ENCODE measurements at regions not wholly inside any gene's neighbourhood (a gene's known extent, or its start where the extent isn't known, plus 50 kb on each side); places are given as distances from the start of the nearest gene placed in this dataset.
A peak's percentile ranks its signal among the peaks of the same experiment; 100 is the strongest.

DNA sequence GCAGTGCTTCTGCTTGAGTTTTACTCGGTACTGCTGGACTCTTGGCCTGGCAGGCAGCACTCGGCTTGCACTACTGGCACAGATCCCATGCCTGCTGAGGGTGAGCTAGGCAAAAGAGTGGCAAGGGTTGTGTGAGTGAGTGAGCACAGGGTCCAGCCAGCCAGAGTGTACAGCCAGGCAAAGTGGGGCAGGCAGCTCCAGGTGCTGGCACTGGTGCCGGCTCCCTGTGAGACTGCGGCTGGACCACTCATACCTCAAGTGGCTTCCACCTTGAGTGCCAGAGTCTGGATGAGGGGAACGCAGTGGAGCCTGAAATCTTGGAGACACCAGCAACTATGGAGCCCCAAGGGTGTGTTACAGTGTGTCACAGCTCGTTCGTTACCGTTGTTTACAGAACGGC lies 1451.9 kb upstream of the AGA start:
- DNase-seq (ENCODE audit: low spot score) = no peak
- no peak overlapping the region for H3K4me3 ChIP-seq (ENCODE audit: low read length in 2 of 2)
- peak overlapping the region; percentile 76 for H3K18ac ChIP-seq (ENCODE audit: low read length)
- no peak overlapping the region for H3K27ac ChIP-seq (replicated peaks; ENCODE audit: low read length)
- no peak overlapping the region for H3K14ac ChIP-seq (ENCODE audit: low read length)
- H3K79me1 ChIP-seq (ENCODE audit: low read depth, low read length) = peaks cover 2% of the 10 kb centered on the region
- H2AFZ ChIP-seq (ENCODE audit: low read length) = no peak overlapping the region
- peak overlapping the region; percentile 80 for H3K23ac ChIP-seq (ENCODE audit: low read depth, low read length, poor library complexity)
- H2BK15ac ChIP-seq (ENCODE audit: low read length) = peak overlapping the region; percentile 9
- H2BK12ac ChIP-seq (ENCODE audit: low read length) = peak overlapping the region; percentile 58
- H3K9ac ChIP-seq (ENCODE audit: low read depth, low read length, poor library complexity) = no peak overlapping the region
- H3K4me2 ChIP-seq (ENCODE audit: insufficient read depth, low read length, poor library complexity, severe bottlenecking) = no peak overlapping the region
- H2AK5ac ChIP-seq (ENCODE audit: low read depth, low read length) = peak overlapping the region; percentile 75
- H3K4me1 ChIP-seq (ENCODE audit: control insufficient read depth in 2 of 2, insufficient read depth in 1 of 2, low read depth in 1 of 2, low read length in 2 of 2) = no peaks in the 10 kb centered on the region
- H2BK120ac ChIP-seq (ENCODE audit: low read depth, low read length) = no peak overlapping the region
- peak overlapping the region; percentile 24 for H2BK5ac ChIP-seq (ENCODE audit: low read length)
- peaks cover 0 to 2% of the 10 kb centered on the region in 2 donors for H3K9me3 ChIP-seq (replicated peaks in 1 of 2; ENCODE audit: control insufficient read depth in 2 of 2, insufficient read depth in 1 of 2, low read depth in 1 of 2, low read length in 2 of 2)
- no peak overlapping the region for H4K8ac ChIP-seq (ENCODE audit: low read depth, low read length)
- H4K91ac ChIP-seq (ENCODE audit: low read depth, low read length, poor library complexity) = no peak overlapping the region
- H3K4ac ChIP-seq (ENCODE audit: low read length) = no peak overlapping the region
- WGBS, 2 donors (ENCODE audit: extremely low coverage in 2 of 2, insufficient read length in 2 of 2, insufficient replicate concordance in 1 of 2) = no CpG with 5 or more reads among the region's 9 CpGs
- no peaks in the 10 kb centered on the region for H3K36me3 ChIP-seq (replicated peaks in 1 of 2; ENCODE audit: control insufficient read depth in 2 of 2, insufficient read depth in 2 of 2, low read length in 2 of 2)
- no peaks in the 10 kb centered on the region for H3K27me3 ChIP-seq (ENCODE audit: control insufficient read depth in 3 of 3, insufficient read depth in 3 of 3, low read depth in 1 of 3, low read length in 3 of 3)

DNA sequence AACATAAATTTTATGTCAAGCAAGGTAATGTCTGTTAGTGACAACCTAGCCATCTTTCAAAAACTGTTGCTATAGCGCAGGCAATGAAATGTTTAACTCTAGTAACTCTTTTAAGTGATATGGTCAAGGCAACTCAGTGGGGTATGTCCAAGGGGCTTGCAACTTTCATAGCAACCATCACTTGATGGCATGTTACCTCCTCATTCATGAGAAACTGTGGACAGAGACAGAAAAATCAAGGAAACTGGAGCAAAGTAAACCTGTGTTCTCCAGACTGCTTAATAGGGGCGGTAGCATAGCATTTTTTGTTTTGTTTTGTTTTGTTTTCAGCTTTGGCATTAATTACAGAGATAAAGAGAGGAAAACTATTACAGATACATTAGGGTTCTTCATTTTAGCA lies 1456.8 kb upstream of the AGA start:
- H3K9me3 ChIP-seq (replicated peaks in 1 of 2; ENCODE audit: control insufficient read depth in 2 of 2, insufficient read depth in 1 of 2, low read depth in 1 of 2, low read length in 2 of 2) = peaks cover 0 to under 1% of the 10 kb centered on the region in 2 donors
- WGBS, 2 donors (ENCODE audit: extremely low coverage in 2 of 2, insufficient read length in 2 of 2, insufficient replicate concordance in 1 of 2) = no CpG with 5 or more reads among the region's 2 CpGs
- no peaks in the 10 kb centered on the region for H3K27me3 ChIP-seq (ENCODE audit: control insufficient read depth in 3 of 3, insufficient read depth in 3 of 3, low read depth in 1 of 3, low read length in 3 of 3)
- no peak overlapping the region for H4K91ac ChIP-seq (ENCODE audit: low read depth, low read length, poor library complexity)
- no peak overlapping the region for H3K18ac ChIP-seq (ENCODE audit: low read length)
- H3K27ac ChIP-seq (replicated peaks; ENCODE audit: low read length) = no peak overlapping the region
- no peaks in the 10 kb centered on the region for H3K36me3 ChIP-seq (replicated peaks in 1 of 2; ENCODE audit: control insufficient read depth in 2 of 2, insufficient read depth in 2 of 2, low read length in 2 of 2)
- H3K4ac ChIP-seq (ENCODE audit: low read length) = no peak overlapping the region
- H2BK12ac ChIP-seq (ENCODE audit: low read length) = no peak overlapping the region
- H4K8ac ChIP-seq (ENCODE audit: low read depth, low read length) = no peak overlapping the region
- H3K4me1 ChIP-seq (ENCODE audit: control insufficient read depth in 2 of 2, insufficient read depth in 1 of 2, low read depth in 1 of 2, low read length in 2 of 2) = no peaks in the 10 kb centered on the region
- H3K4me3 ChIP-seq (ENCODE audit: low read length in 2 of 2) = no peak overlapping the region
- no peak overlapping the region for H2BK15ac ChIP-seq (ENCODE audit: low read length)
- H2BK5ac ChIP-seq (ENCODE audit: low read length) = no peak overlapping the region
- H3K9ac ChIP-seq (ENCODE audit: low read depth, low read length, poor library complexity) = no peak overlapping the region
- no peak overlapping the region for H2BK120ac ChIP-seq (ENCODE audit: low read depth, low read length)
- no peak for DNase-seq (ENCODE audit: low spot score)
- H2AFZ ChIP-seq (ENCODE audit: low read length) = peak overlapping the region; percentile 13
- H3K4me2 ChIP-seq (ENCODE audit: insufficient read depth, low read length, poor library complexity, severe bottlenecking) = no peak overlapping the region
- peaks cover 1% of the 10 kb centered on the region for H3K79me1 ChIP-seq (ENCODE audit: low read depth, low read length)
- H2AK5ac ChIP-seq (ENCODE audit: low read depth, low read length) = no peak overlapping the region
- no peak overlapping the region for H3K14ac ChIP-seq (ENCODE audit: low read length)
- no peak overlapping the region for H3K23ac ChIP-seq (ENCODE audit: low read depth, low read length, poor library complexity)

DNA sequence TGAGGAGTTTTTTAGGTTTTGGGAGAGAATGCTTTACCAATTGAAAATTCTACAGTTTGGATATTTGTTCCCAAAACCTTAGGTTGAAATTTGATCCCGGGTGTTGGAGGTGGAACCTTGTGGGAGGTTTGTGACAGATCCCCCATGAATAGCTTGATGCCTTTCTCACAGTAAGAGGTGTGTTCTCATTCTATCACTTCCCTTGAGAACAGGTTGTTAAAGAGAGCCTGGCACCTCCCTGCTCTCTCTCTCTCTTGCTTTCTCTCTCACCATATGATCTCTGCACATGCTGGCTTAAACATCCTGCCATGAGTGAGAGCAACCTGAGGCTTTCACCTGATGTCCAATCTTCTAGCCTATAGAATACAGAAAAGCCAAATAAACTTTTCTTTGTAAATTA lies 1475.5 kb upstream of the AGA start:
- H3K79me1 ChIP-seq (ENCODE audit: low read depth, low read length) = no peaks in the 10 kb centered on the region
- no peak overlapping the region for H3K18ac ChIP-seq (ENCODE audit: low read length)
- H4K91ac ChIP-seq (ENCODE audit: low read depth, low read length, poor library complexity) = no peak overlapping the region
- H4K8ac ChIP-seq (ENCODE audit: low read depth, low read length) = no peak overlapping the region
- H3K27me3 ChIP-seq (ENCODE audit: control insufficient read depth in 3 of 3, insufficient read depth in 3 of 3, low read depth in 1 of 3, low read length in 3 of 3) = no peaks in the 10 kb centered on the region
- H3K4ac ChIP-seq (ENCODE audit: low read length) = no peak overlapping the region
- no peak overlapping the region for H3K4me3 ChIP-seq (ENCODE audit: low read length in 2 of 2)
- DNase-seq (ENCODE audit: low spot score) = no peak
- no peak overlapping the region for H3K23ac ChIP-seq (ENCODE audit: low read depth, low read length, poor library complexity)
- H3K36me3 ChIP-seq (replicated peaks in 1 of 2; ENCODE audit: control insufficient read depth in 2 of 2, insufficient read depth in 2 of 2, low read length in 2 of 2) = no peaks in the 10 kb centered on the region
- no peak overlapping the region for H3K14ac ChIP-seq (ENCODE audit: low read length)
- no peak overlapping the region for H3K9ac ChIP-seq (ENCODE audit: low read depth, low read length, poor library complexity)
- no peak overlapping the region for H2BK15ac ChIP-seq (ENCODE audit: low read length)
- no CpG with 5 or more reads among the region's 1 CpG for WGBS, 2 donors (ENCODE audit: extremely low coverage in 2 of 2, insufficient read length in 2 of 2, insufficient replicate concordance in 1 of 2)
- H2BK12ac ChIP-seq (ENCODE audit: low read length) = no peak overlapping the region
- H2AFZ ChIP-seq (ENCODE audit: low read length) = no peak overlapping the region
- H2BK120ac ChIP-seq (ENCODE audit: low read depth, low read length) = no peak overlapping the region
- no peaks in the 10 kb centered on the region for H3K9me3 ChIP-seq (replicated peaks in 1 of 2; ENCODE audit: control insufficient read depth in 2 of 2, insufficient read depth in 1 of 2, low read depth in 1 of 2, low read length in 2 of 2)
- no peak overlapping the region for H2AK5ac ChIP-seq (ENCODE audit: low read depth, low read length)
- H3K27ac ChIP-seq (replicated peaks; ENCODE audit: low read length) = no peak overlapping the region
- H3K4me2 ChIP-seq (ENCODE audit: insufficient read depth, low read length, poor library complexity, severe bottlenecking) = no peak overlapping the region
- no peak overlapping the region for H2BK5ac ChIP-seq (ENCODE audit: low read length)
- H3K4me1 ChIP-seq (ENCODE audit: control insufficient read depth in 2 of 2, insufficient read depth in 1 of 2, low read depth in 1 of 2, low read length in 2 of 2) = no peaks in the 10 kb centered on the region

DNA sequence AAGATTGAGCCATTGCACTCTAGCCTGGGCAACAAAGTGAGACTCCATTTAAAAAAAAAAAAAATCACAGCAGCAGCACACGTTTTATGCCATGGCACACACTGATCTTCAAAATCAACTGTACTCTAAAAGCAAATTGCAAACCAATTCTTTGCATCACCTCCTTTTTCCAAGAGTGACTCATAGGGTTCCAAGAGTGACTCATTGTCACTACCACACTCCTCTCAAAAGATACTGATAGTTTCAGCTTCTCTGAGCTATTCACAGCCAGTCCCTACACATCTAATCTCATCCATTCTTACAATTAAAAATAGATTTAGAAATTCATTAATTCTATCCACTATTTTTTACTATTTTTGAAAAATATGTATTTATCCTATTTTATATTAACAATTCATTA lies 1494.9 kb upstream of the AGA start:
- no peak overlapping the region for H2BK5ac ChIP-seq (ENCODE audit: low read length)
- no peak for DNase-seq (ENCODE audit: low spot score)
- no CpG with 5 or more reads among the region's 1 CpG for WGBS, 2 donors (ENCODE audit: extremely low coverage in 2 of 2, insufficient read length in 2 of 2, insufficient replicate concordance in 1 of 2)

More for the DNA sequence above, 1494.9 kb upstream of the AGA start:
- no peak overlapping the region for H3K9ac ChIP-seq (ENCODE audit: low read depth, low read length, poor library complexity)
- no peak overlapping the region for H2AFZ ChIP-seq (ENCODE audit: low read length)
- no peaks in the 10 kb centered on the region for H3K79me1 ChIP-seq (ENCODE audit: low read depth, low read length)
- H4K91ac ChIP-seq (ENCODE audit: low read depth, low read length, poor library complexity) = no peak overlapping the region
- H3K18ac ChIP-seq (ENCODE audit: low read length) = no peak overlapping the region
- no peaks in the 10 kb centered on the region for H3K9me3 ChIP-seq (replicated peaks in 1 of 2; ENCODE audit: control insufficient read depth in 2 of 2, insufficient read depth in 1 of 2, low read depth in 1 of 2, low read length in 2 of 2)
- H3K14ac ChIP-seq (ENCODE audit: low read length) = no peak overlapping the region
- H3K36me3 ChIP-seq (replicated peaks in 1 of 2; ENCODE audit: control insufficient read depth in 2 of 2, insufficient read depth in 2 of 2, low read length in 2 of 2) = no peaks in the 10 kb centered on the region
- H3K27me3 ChIP-seq (ENCODE audit: control insufficient read depth in 3 of 3, insufficient read depth in 3 of 3, low read depth in 1 of 3, low read length in 3 of 3) = no peaks in the 10 kb centered on the region
- no peak overlapping the region for H3K4ac ChIP-seq (ENCODE audit: low read length)
- H3K23ac ChIP-seq (ENCODE audit: low read depth, low read length, poor library complexity) = no peak overlapping the region
- H3K27ac ChIP-seq (replicated peaks; ENCODE audit: low read length) = no peak overlapping the region
- H4K8ac ChIP-seq (ENCODE audit: low read depth, low read length) = no peak overlapping the region
- H2BK15ac ChIP-seq (ENCODE audit: low read length) = no peak overlapping the region
- H2AK5ac ChIP-seq (ENCODE audit: low read depth, low read length) = no peak overlapping the region
- H2BK12ac ChIP-seq (ENCODE audit: low read length) = no peak overlapping the region
- H3K4me2 ChIP-seq (ENCODE audit: insufficient read depth, low read length, poor library complexity, severe bottlenecking) = no peak overlapping the region
- no peak overlapping the region for H3K4me3 ChIP-seq (ENCODE audit: low read length in 2 of 2)
- H3K4me1 ChIP-seq (ENCODE audit: control insufficient read depth in 2 of 2, insufficient read depth in 1 of 2, low read depth in 1 of 2, low read length in 2 of 2) = no peaks in the 10 kb centered on the region
- H2BK120ac ChIP-seq (ENCODE audit: low read depth, low read length) = no peak overlapping the region

Measured in neuronal stem cell (in vitro differentiated cells).